Esophagus muscularis mucosa (tissue), 4 donors: ENCODE measurements at regions not wholly inside any gene's neighbourhood (a gene's known extent, or its start where the extent isn't known, plus 50 kb on each side); places are given as distances from the start of the nearest gene placed in this dataset.

Experiments used
- DNase-seq: peaks from one replicate; pipeline ENCODE4 v3.0.0-alpha.2; 2017; ENCODE audit errors: extremely low spot score
- H3K27ac ChIP-seq, 4 donors: fragments of 200-600 bp; sonication (generic); replicated peaks in 1 of 4; 1 replicate in 3 of 4; 2 replicates in 1 of 4; pipeline ENCODE4 v1.5.1; 2016 to 2019; ENCODE audit warnings: mild to moderate bottlenecking in 1 of 4
- H3K27me3 ChIP-seq, 4 donors: fragments of 200-600 bp; sonication (generic); one replicate each; pipeline versions ENCODE4 v1.5.1 to v1.6.0; 2016 to 2019
- H3K36me3 ChIP-seq, 4 donors: fragments of 200-600 bp; sonication (generic); one replicate each; pipeline ENCODE4 v1.5.1; 2016 to 2019
- H3K4me1 ChIP-seq, 4 donors: fragments of 200-600 bp; sonication (generic); one replicate each; pipeline ENCODE4 v1.5.1; 2016 to 2019
- H3K4me3 ChIP-seq, 4 donors: fragments of 200-600 bp; sonication (generic); 1 replicate in 2 of 4; 2 replicates in 2 of 4; pipeline ENCODE4 v1.5.1; 2016 to 2019; ENCODE audit warnings: mild to moderate bottlenecking in 4 of 4, moderate library complexity in 1 of 4
- H3K9me3 ChIP-seq, 4 donors: fragments of 200-600 bp; sonication (generic); 1 replicate in 3 of 4; 2 replicates in 1 of 4; pipeline ENCODE4 v1.5.1; 2016 to 2019
- EP300 ChIP-seq: sonication (generic); formaldehyde crosslinking; IDR thresholded peaks from one replicate; pipeline ENCODE4 v1.6.1; 2017; ENCODE audit warnings: antibody characterized with exemption
- POLR2A ChIP-seq: fragments of 450-650 bp; IDR thresholded peaks from one replicate; pipeline ENCODE4 v1.6.1; 2017; ENCODE audit warnings: antibody characterized with exemption, moderate library complexity, mild to moderate bottlenecking, low read depth
- POLR2AphosphoS5 ChIP-seq, 2 donors: sonication (generic); formaldehyde crosslinking; IDR thresholded peaks; one replicate each; pipeline ENCODE4 v1.6.1; 2017; ENCODE audit warnings: antibody characterized with exemption in 2 of 2
- WGBS: methylation state at CpG from one replicate; pipeline ENCODE4 v1.1.5; 2018; 5-methylcytosine and 5-hydroxymethylcytosine counted together
- intact Hi-C: fragments of 100-400 bp; cut with DNase I; formaldehyde crosslinking; loops from one replicate; pipeline ENCODE4 v1.15.1; 2023
- TF ChIP-seq, protein P1 (sequence below), 3 experiments: fragments of 200-600 bp in 2 of 3; fragments of 450-650 bp in 1 of 3; sonication (generic) in 2 of 3; IDR thresholded peaks; one replicate each; pipeline ENCODE4 v1.5.1; 2017 to 2019; ENCODE audit warnings: antibody characterized with exemption in 3 of 3, mild to moderate bottlenecking in 2 of 3, moderate library complexity in 1 of 3

DNA sequence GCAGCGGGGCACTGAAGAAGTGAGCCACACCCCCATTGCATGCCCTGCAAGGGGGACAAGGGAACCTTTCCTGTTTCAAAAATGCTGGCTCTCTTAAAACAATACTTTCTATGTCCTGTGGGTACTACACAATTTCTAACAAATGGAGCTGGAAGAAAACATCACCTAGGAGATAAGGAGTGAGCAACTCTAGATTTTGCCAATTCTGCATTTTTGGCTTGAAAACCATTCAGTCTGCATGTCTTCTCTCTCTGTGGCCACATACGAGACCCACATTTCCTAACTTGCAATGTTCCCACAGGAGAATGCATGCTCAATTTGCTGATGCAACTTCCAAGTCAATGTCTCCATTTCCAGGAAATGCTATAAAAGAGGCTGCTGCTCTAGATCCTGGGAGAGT lies 662.0 kb downstream of the SQOR start:
- no peak for DNase-seq
- WGBS: 87% methylated on average over 2 of the region's 2 CpGs
- Histone ChIP-seq H3K4me1 (no peaks in the 10 kb centered on the region), H3K27me3 (no peaks in the 10 kb centered on the region), H3K36me3 (no peaks in the 10 kb centered on the region), H3K27ac (no peak overlapping the region), H3K9me3 (no peaks in the 10 kb centered on the region), H3K4me3 (no peak overlapping the region)
- TF ChIP-seq EP300 (no peak), POLR2AphosphoS5 (IDR thresholded peaks at IDR 0.05) (no peak), POLR2A (no peak)
- TF ChIP-seq, protein P1, sequence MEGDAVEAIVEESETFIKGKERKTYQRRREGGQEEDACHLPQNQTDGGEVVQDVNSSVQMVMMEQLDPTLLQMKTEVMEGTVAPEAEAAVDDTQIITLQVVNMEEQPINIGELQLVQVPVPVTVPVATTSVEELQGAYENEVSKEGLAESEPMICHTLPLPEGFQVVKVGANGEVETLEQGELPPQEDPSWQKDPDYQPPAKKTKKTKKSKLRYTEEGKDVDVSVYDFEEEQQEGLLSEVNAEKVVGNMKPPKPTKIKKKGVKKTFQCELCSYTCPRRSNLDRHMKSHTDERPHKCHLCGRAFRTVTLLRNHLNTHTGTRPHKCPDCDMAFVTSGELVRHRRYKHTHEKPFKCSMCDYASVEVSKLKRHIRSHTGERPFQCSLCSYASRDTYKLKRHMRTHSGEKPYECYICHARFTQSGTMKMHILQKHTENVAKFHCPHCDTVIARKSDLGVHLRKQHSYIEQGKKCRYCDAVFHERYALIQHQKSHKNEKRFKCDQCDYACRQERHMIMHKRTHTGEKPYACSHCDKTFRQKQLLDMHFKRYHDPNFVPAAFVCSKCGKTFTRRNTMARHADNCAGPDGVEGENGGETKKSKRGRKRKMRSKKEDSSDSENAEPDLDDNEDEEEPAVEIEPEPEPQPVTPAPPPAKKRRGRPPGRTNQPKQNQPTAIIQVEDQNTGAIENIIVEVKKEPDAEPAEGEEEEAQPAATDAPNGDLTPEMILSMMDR (IDR thresholded peaks at IDR 0.05): no peak
- intact Hi-C loops: no loop called here

DNA sequence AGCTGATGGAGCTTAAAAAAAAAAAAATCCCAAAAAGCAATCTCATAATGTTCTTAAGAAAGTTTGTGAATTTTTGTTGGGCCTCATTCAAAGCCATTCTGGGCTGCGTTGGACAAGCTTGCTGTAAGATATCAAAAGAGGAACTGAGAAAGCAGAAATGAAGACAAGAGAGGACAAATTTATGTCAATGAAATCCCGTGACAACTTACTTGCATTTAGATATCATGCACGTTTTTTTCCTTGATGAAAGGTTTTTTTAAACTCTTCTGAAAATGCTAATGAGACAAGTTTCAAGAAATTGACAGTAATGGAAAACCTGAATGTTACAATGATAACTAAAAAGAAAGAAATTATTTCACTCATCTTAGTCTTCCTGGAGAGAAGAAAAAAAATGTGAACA lies 662.9 kb downstream of the SQOR start:
- Histone ChIP-seq H3K4me3 (no peak overlapping the region), H3K4me1 (no peaks in the 10 kb centered on the region), H3K36me3 (no peaks in the 10 kb centered on the region), H3K27ac (no peak overlapping the region), H3K9me3 (no peaks in the 10 kb centered on the region), H3K27me3 (no peaks in the 10 kb centered on the region)
- TF ChIP-seq, protein P1 (IDR thresholded peaks at IDR 0.05): no peak
- TF ChIP-seq POLR2A (no peak), POLR2AphosphoS5 (IDR thresholded peaks at IDR 0.05) (no peak), EP300 (no peak)
- intact Hi-C loops: no loop called here
- DNase-seq: no peak
- 47% methylated on average over 3 of the region's 3 CpGs for WGBS

DNA sequence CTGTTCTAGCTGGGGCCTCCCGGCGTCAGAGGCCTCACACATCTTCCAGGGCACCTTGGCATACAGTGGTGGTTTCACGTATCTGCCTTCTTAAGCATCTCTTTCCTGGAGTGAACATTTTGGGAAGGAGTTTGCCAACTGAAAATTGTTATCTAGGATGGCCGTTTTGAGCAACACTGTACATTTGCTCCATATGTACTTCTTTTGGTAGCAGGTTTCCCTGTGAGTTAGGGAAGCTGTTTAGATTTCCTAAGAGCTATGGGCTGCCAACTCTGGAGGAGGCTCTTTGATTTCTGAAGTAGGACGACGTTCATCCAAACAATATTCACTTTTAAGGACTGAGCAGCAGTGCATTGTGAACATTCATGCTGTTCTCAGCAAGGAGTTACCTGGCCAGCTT lies 665.9 kb downstream of the SQOR start:
- H3K9me3 ChIP-seq: no peaks in the 10 kb centered on the region
- intact Hi-C loops: no loop called here
- no peak overlapping the region for H3K27ac ChIP-seq
- H3K4me1 ChIP-seq: no peaks in the 10 kb centered on the region
- no peaks in the 10 kb centered on the region for H3K36me3 ChIP-seq
- no peak for DNase-seq
- 59% methylated on average over 6 of the region's 6 CpGs for WGBS
- H3K4me3 ChIP-seq: no peak overlapping the region
- H3K27me3 ChIP-seq: peaks cover 0 to 5% (median 0%) of the 10 kb centered on the region in 4 donors
- TF ChIP-seq POLR2A (no peak), POLR2AphosphoS5 (IDR thresholded peaks at IDR 0.05) (no peak), EP300 (no peak)
- TF ChIP-seq, protein P1 (IDR thresholded peaks at IDR 0.05): no peak

DNA sequence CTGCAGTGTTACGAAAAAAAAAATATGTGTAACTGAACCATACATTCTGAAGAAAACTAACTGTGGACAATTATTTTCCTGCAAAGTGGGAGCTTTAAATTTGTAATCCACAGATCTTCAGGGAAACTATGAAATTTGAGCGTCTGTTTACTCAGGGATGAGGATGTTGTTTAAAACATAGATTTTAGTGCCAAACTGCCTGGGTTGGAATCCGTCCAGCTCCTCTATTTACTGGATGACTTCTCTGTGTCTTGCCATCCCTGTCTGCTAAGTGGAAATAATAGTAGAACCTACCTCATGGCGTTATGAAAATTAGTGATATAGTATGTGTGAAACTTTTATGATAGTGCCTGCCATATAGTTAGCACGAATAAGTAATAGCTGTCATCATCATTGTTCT lies 666.5 kb downstream of the SQOR start:
- Histone ChIP-seq H3K4me1 (no peaks in the 10 kb centered on the region), H3K9me3 (no peaks in the 10 kb centered on the region), H3K27me3 (peaks cover 0 to 5% (median 0%) of the 10 kb centered on the region in 4 donors), H3K4me3 (no peak overlapping the region), H3K27ac (no peak overlapping the region), H3K36me3 (no peaks in the 10 kb centered on the region)
- 62% methylated on average over 5 of the region's 5 CpGs for WGBS
- DNase-seq: no peak
- intact Hi-C loops: no loop called here
- no peak for TF ChIP-seq POLR2A
- TF ChIP-seq, protein P1 (IDR thresholded peaks at IDR 0.05): no peak
- no peak for TF ChIP-seq POLR2AphosphoS5 (IDR thresholded peaks at IDR 0.05)
- TF ChIP-seq EP300: no peak

DNA sequence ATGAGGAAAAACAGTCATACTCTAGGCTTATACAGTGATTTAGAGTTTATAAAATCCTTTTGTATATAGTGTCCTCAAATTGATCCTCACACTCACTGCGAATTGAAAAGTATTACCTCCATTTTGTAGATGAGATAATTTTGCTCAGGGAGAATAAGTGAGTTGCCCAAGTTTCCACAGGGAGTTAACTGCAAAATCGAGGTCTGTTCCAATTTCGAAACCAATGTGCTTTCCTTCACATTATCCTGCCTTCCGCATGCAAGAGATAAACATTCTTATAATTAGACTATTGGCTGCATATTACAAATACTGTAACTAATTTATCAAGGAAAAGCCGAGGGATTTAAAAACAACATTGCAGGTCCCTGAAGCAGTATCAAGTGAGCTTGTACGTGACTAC lies 667.0 kb downstream of the SQOR start:
- intact Hi-C loops: no loop called here
- 51% methylated on average over 6 of the region's 6 CpGs for WGBS
- Histone ChIP-seq H3K27ac (no peak overlapping the region), H3K27me3 (peaks cover 0 to 5% (median 0%) of the 10 kb centered on the region in 4 donors), H3K4me3 (no peak overlapping the region), H3K4me1 (no peaks in the 10 kb centered on the region), H3K9me3 (no peaks in the 10 kb centered on the region), H3K36me3 (no peaks in the 10 kb centered on the region)
- no peak for DNase-seq
- no peak for TF ChIP-seq POLR2AphosphoS5 (IDR thresholded peaks at IDR 0.05)
- TF ChIP-seq POLR2A: no peak
- TF ChIP-seq, protein P1 (IDR thresholded peaks at IDR 0.05): no peak
